Ecto neural progenitor cell (in vitro differentiated cells): ENCODE measurements at regions not wholly inside any gene's neighbourhood (a gene's known extent, or its start where the extent isn't known, plus 50 kb on each side); places are given as distances from the start of the nearest gene placed in this dataset.

ENCODE experiments used
- DNase-seq: peaks from one replicate; pipeline ENCODE4 v3.0.0-alpha.2; 2018; ENCODE audit warnings: low spot score

GRCh38 chr2:55973673-55974072 is 50.1 kb upstream of the EFEMP1 start:
- no peak for DNase-seq

GRCh38 chr2:55976681-55977080 is 53.1 kb upstream of the EFEMP1 start:
- no peak for DNase-seq

DNA sequence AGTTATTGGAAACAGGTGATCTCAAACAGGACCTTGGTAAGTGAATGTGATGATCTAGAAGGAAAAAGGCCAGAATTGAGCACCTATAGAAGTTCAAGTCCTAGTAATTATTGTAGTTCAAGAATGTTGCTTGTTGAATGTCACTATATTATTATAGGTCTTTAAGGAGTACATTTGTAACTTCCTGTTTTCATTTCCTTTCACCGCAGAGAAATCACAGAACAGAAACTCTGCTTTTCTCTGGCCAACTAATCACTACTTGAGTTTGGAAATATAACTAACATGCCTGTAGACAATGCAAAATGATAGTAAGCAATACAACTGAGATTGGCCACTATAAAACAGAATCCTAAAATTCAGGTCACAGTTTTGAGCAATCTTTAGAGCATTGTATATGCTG is 61.8 kb upstream of the EFEMP1 start:
- DNase-seq: no peak

- DNase-seq: no peak
Measured at GRCh38 chr2:55986001-55986400, 62.4 kb upstream of the EFEMP1 start.

GRCh38 chr2:55986700-55987440 is 63.3 kb upstream of the EFEMP1 start:
- DNase-seq: no peak

DNA sequence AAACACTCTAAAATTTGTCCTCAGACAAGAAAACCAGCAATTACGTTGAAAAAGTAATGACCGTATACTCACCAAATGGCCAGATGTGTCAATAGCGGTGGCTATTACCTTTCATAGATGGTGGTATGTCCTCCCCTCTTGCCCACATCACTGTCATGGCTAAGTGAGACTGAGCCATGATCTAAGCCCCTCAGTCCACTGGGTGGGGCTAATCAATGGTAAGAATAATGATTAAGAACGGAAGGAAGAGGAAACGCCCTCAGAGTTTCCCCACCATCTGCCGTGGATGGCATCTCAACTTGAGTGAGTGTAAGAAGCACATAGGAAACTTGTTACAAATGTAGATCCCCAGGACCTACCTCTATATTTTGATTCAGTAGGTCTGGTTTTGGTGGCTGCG is 65.8 kb upstream of the EFEMP1 start:
- DNase-seq: no peak

DNA sequence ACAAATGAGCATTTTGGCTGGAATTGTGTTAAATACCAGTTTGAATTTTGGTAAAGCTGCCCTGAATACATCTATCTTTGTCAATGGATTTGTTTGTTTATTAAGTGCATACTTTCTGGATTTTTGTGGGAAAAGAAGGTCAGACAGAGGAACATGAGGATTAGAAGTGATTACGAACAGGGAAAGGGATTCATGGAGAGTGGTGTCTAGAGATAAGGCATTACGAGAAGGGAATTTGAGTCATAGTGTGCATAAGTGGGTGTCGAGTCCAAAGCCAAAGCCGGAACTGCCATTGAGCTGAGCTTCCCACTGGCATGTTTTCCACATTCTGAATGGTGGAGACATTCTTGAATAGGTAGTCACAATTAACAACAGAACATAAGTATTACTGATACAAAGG is 68.9 kb upstream of the EFEMP1 start:
- no peak for DNase-seq

- no peak for DNase-seq
Measured at GRCh38 chr2:55993685-55994084, 70.1 kb upstream of the EFEMP1 start.

- DNase-seq: no peak
Measured at GRCh38 chr2:55995211-55995610, 71.6 kb upstream of the EFEMP1 start.

GRCh38 chr2:55995902-55996301 is 72.3 kb upstream of the EFEMP1 start:
- no peak for DNase-seq

- no peak for DNase-seq
Measured at GRCh38 chr2:55999231-55999630, 75.6 kb upstream of the EFEMP1 start.

- DNase-seq: no peak
Measured at GRCh38 chr2:55999790-56000189, 76.2 kb upstream of the EFEMP1 start.

- no peak for DNase-seq
Measured at GRCh38 chr2:56001947-56002346, 78.4 kb upstream of the EFEMP1 start.

DNA sequence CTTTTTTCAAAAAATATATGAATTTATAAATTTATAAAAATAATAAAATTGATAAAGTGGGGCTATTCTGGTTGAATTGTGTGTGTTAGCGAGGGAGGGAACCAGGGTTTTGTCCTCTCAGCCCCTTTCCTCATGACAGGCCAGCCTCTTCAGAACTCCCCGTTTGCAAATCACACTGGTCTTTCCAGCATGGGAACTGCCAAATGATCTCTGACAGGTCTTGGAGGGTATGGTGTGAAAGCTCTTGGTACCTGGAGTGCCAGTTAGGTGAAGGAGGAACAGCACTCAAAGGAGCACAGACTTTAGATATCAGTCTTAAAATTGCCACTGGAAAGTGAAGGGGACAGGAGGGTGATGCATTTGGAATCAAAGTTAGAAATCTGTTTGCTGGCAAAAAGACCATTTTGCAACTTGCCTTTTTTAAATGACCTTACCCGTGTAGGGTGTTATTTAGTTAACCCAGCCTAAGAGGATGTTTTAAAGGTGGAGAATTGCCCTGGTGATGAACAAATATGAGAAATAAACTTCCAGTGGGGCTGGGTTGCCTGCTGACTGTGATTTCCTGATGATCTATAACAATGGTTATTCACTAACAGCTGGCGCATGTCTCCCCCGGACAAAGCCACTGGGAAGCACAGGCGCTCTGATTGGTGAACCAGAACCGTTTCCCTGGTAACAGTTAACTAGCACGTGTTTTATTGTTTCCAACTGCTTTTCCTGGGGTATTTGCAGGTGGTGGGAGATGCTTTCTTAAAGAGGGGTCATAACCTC is 85.3 kb upstream of the EFEMP1 start:
- DNase-seq: peak; percentile 84

DNA sequence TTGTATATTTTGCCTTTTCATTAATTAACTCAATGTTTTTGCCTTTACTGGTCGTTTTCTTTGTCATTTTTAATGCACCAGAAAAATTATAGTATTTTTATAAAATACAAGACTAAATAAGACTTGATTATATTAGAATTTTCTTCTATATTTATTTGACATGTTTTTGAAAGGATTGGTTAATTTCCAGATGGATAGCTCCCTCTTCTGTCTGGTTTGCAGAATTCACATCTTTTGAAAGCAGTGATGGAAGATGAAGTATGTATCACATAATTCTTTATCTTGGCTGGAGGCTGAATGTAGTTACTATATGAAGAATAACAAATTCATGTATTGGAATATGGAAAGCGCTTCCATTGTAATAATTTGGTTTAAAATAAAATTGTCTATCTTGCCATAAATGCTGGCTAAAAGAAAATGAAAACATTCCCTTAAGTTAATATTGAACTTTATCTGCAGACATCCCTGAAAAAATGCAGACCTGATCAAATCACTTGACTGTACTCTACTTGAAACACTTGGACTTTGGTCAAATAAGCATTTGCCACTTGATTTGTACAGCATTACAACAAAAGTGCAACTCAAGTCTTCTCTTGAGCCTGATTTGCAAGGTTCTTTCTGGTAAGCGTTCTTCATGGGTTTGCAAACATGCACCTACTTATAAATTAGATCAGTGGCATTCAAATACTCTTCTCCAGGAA is 86.3 kb upstream of the EFEMP1 start:
- DNase-seq: no peak

DNA sequence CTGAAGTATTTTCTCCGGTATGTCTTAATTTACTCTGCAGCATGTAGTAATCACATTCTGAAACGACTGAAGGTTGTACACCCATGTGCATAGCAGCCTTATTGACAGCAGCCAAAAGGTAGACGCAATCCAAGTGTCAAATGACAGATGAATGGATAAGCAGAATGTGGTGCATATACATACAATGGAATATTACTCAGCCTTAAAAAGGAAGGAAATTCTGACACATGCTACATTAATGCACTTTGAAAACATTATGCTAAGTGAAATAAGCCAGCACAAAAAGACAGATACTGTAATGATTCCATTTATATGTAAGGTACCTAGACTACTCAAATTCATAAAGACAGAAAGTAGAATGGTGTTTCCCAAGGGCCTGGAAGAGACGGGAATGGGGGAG is 88.0 kb upstream of the EFEMP1 start:
- no peak for DNase-seq

DNA sequence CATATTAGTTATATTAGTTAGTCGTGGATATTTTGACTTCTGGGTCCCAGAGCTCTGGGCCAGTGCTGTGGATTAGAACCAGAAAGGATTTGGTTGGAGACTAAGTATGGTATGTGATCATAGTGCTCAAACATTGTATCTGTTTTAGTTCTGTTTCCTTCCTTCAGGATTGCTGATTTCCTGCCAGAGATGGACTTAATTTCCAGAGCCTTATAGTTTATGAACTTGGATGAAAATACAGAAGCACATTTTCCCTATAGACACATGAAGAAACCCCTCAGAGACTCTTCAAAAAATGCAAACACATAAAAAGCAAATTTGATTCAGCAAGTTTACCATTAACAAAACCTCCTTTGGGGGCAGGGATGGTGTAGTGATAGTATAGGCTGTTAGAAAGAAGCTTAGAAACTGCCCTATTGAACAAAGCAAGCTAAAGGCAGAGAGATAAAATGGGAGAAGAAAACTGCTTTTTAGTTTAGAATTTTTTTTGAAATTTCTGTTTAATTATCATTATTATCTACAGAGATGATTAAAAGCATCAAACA is 88.7 kb upstream of the EFEMP1 start:
- no peak for DNase-seq

- DNase-seq: no peak
Measured at GRCh38 chr2:56013475-56013874, 89.9 kb upstream of the EFEMP1 start.

GRCh38 chr2:56014046-56014730 is 90.6 kb upstream of the EFEMP1 start:
- no peak for DNase-seq

DNA sequence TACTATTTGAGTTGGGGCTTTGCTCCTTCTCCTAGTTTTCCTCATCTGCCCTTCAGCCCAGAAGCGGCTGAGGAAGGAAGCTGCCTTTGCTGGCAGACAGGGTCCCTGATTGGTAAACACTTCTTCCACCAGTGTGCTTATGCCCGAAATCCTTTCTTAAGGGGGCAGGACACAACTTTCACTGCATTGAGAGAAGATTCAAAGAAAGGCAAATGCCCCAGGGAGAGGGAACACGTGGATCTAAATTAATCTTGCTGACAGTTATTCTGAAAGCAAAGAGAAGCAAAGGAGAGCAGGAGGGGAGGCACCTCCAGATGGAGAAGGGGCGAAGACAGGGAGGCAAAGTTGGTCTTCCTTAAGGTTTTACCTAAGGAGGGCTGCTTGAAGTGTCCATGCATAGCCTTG is 92.1 kb upstream of the EFEMP1 start:
- no peak for DNase-seq

DNA sequence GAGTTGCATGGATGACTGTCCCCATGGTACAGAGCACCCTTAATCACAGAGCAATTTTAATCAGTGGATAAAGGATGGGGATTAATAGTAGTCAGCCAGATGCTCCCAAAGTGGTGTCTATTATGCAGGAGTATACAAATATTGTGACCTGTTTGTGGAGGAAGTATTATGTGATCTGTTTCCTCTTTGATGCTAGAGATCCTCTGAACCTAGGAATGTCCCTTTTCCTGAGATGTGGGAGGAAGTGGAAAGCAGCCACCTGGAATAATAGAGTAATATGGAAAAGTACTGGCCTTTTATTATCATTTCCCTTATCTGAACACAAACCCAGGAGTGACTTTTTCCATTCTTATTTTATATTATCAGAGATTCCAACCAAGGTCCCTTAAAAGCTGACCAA is 94.2 kb upstream of the EFEMP1 start:
- no peak for DNase-seq

DNA sequence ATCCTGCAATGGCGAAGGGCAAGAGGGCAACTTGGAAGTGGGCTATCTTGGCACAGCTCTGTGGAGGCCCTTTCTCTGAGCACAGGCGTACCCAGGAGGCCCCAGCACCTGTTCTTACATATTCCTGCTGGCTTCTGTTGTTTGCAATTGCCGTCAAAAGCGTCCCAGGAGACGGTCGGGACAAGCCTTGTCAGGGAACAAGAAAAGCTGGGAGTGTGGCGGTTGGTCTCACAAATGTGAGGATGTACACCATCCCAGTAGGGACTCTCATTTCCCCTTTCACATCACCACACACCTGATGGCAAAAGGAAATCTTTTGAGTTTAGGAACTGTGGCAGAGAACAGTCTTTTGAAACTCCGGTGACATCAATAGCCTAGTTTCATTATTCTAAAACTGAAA is 94.7 kb upstream of the EFEMP1 start:
- DNase-seq: no peak
